B cell (primary cell): ENCODE measurements at regions not wholly inside any gene's neighbourhood (a gene's known extent, or its start where the extent isn't known, plus 50 kb on each side); places are given as distances from the start of the nearest gene placed in this dataset.

ENCODE experiments used
- ATAC-seq: fragments of 200-7000 bp; cut with Tn5 transposase; one replicate; pipeline ENCODE4 v1.10.0; 2021; ENCODE audit warnings: low read depth, mild to moderate bottlenecking, moderate number of reproducible peaks, moderate library complexity
- CTCF ChIA-PET: fragments of 350-600 bp; sonication (Branson Sonifier 250); formaldehyde crosslinking; loops from one replicate; lab custom pipeline; 2021; ENCODE audit warnings: antibody characterized with exemption, inconsistent platforms; lab: Charles Lee
- POLR2A ChIA-PET: fragments of 350-600 bp; sonication (Branson Sonifier 250); formaldehyde crosslinking; loops from one replicate; lab custom pipeline; 2021; ENCODE audit warnings: antibody characterized with exemption; lab: Charles Lee
- DNase-seq: peaks from one replicate; pipeline ENCODE4 v3.0.0; 2013
- H2AFZ ChIP-seq: 2 replicates; pipeline ENCODE4 v1.6.1; 2012; ENCODE audit warnings: mild to moderate bottlenecking, low read depth, low read length; ENCODE audit not compliant: insufficient read depth, poor library complexity, severe bottlenecking
- H3K27ac ChIP-seq, 2 donors: 1 replicate in 1 of 2; 2 replicates in 1 of 2; pipeline ENCODE4 v1.5.1; 2012 to 2013; ENCODE audit warnings: low read length in 2 of 2, mild to moderate bottlenecking in 2 of 2, moderate library complexity in 1 of 2
- H3K27me3 ChIP-seq, 4 experiments: fragments of 200-600 bp in 1 of 4; sonication (generic) in 1 of 4; replicated peaks in 1 of 4; 1 replicate in 2 of 4; 2 replicates in 2 of 4; pipeline versions ENCODE4 v1.6.1 to v1.7.0; 2013 to 2016; ENCODE audit warnings: low read length in 3 of 4, mild to moderate bottlenecking in 2 of 4, mixed read lengths in 1 of 4, moderate library complexity in 1 of 4; ENCODE audit not compliant: insufficient read depth in 4 of 4, control insufficient read depth in 3 of 4; ENCODE audit errors: control extremely low read depth in 1 of 4
- H3K36me3 ChIP-seq, 2 experiments: replicated peaks in 1 of 2; 1 replicate in 1 of 2; 2 replicates in 1 of 2; pipeline versions ENCODE4 v1.6.1 to v1.7.1; 2013; ENCODE audit warnings: low read length in 1 of 2; ENCODE audit not compliant: insufficient read depth in 2 of 2, control insufficient read depth in 1 of 2; ENCODE audit errors: control extremely low read depth in 1 of 2, extremely low read depth in 1 of 2
- H3K4me1 ChIP-seq, 2 donors: fragments of 200-600 bp in 1 of 2; sonication (generic) in 1 of 2; 1 replicate in 1 of 2; 2 replicates in 1 of 2; pipeline versions ENCODE4 v1.5.1 to v1.6.1; 2013 to 2017; ENCODE audit warnings: low read length in 2 of 2; ENCODE audit not compliant: control insufficient read depth in 2 of 2, insufficient read depth in 2 of 2
- H3K4me2 ChIP-seq: replicated peaks from 2 replicates; pipeline ENCODE3; 2012; ENCODE audit warnings: mild to moderate bottlenecking, low read depth, low read length; ENCODE audit not compliant: poor library complexity, severe bottlenecking
- H3K4me3 ChIP-seq, 5 experiments: fragments of 200-600 bp in 1 of 5; sonication (generic) in 1 of 5; 1 replicate in 3 of 5; 2 replicates in 2 of 5; pipeline versions ENCODE4 v1.5.1 to v1.7.0; 2011 to 2016; ENCODE audit warnings: low read length in 4 of 5, mild to moderate bottlenecking in 4 of 5, low read depth in 2 of 5, control low read depth in 1 of 5, moderate library complexity in 1 of 5; ENCODE audit not compliant: insufficient read depth in 1 of 5; ENCODE audit errors: control extremely low read depth in 1 of 5, extremely low read depth in 1 of 5
- H3K79me2 ChIP-seq: fragments of 200-600 bp; sonication (generic); one replicate; pipeline ENCODE4 v1.6.0; 2016; ENCODE audit warnings: low read length; ENCODE audit not compliant: control insufficient read depth, insufficient read depth
- H3K9ac ChIP-seq: fragments of 200-600 bp; sonication (generic); 2 replicates; pipeline ENCODE4 v1.6.1; 2017; ENCODE audit warnings: mild to moderate bottlenecking, low read length, moderate library complexity
- H3K9me3 ChIP-seq, 3 donors: one replicate each; pipeline versions ENCODE4 v1.6.1 to v1.7.1; 2013; ENCODE audit warnings: low read length in 2 of 3; ENCODE audit not compliant: control insufficient read depth in 2 of 3, insufficient read depth in 1 of 3; ENCODE audit errors: control extremely low read depth in 1 of 3
- H4K20me1 ChIP-seq: 2 replicates; pipeline ENCODE4 v1.6.0; 2012; ENCODE audit warnings: mild to moderate bottlenecking, low read length; ENCODE audit not compliant: insufficient read depth, control insufficient read depth, poor library complexity, severe bottlenecking
- H3K27ac Mint-ChIP-seq: one replicate; pipeline ENCODE4 v1.8.0; 2021; ENCODE audit warnings: mixed read lengths
- H3K27me3 Mint-ChIP-seq: one replicate; pipeline ENCODE4 v1.8.0; 2021; ENCODE audit warnings: mixed read lengths
- H3K4me1 Mint-ChIP-seq: one replicate; pipeline ENCODE4 v1.8.0; 2021; ENCODE audit warnings: mixed read lengths
- H3K4me3 Mint-ChIP-seq: one replicate; pipeline ENCODE4 v1.8.0; 2021; ENCODE audit warnings: mixed read lengths
- H3K9me3 Mint-ChIP-seq: one replicate; pipeline ENCODE4 v1.8.0; 2022; ENCODE audit warnings: mixed read lengths; ENCODE audit not compliant: insufficient read depth
- EZH2 ChIP-seq: IDR thresholded peaks from 2 replicates; pipeline ENCODE4 v1.6.1; 2012; ENCODE audit warnings: borderline replicate concordance, low read depth, mild to moderate bottlenecking, moderate library complexity, low read length; ENCODE audit not compliant: insufficient read depth, poor library complexity, severe bottlenecking
- WGBS: methylation state at CpG from one replicate; pipeline ENCODE4 v1.1.5; 2013; ENCODE audit warnings: missing lambda C conversion rate; ENCODE audit not compliant: insufficient coverage; 5-methylcytosine and 5-hydroxymethylcytosine counted together
- intact Hi-C: fragments of 100-400 bp; cut with micrococcal nuclease; formaldehyde crosslinking; loops from one replicate; pipeline ENCODE4 v1.10.0; 2022
- TF ChIP-seq, protein P1 (sequence below): fragments of 200-600 bp; IDR thresholded peaks from one replicate; pipeline ENCODE4 v1.8.0; 2022; ENCODE audit warnings: antibody characterized with exemption, mild to moderate bottlenecking

DNA sequence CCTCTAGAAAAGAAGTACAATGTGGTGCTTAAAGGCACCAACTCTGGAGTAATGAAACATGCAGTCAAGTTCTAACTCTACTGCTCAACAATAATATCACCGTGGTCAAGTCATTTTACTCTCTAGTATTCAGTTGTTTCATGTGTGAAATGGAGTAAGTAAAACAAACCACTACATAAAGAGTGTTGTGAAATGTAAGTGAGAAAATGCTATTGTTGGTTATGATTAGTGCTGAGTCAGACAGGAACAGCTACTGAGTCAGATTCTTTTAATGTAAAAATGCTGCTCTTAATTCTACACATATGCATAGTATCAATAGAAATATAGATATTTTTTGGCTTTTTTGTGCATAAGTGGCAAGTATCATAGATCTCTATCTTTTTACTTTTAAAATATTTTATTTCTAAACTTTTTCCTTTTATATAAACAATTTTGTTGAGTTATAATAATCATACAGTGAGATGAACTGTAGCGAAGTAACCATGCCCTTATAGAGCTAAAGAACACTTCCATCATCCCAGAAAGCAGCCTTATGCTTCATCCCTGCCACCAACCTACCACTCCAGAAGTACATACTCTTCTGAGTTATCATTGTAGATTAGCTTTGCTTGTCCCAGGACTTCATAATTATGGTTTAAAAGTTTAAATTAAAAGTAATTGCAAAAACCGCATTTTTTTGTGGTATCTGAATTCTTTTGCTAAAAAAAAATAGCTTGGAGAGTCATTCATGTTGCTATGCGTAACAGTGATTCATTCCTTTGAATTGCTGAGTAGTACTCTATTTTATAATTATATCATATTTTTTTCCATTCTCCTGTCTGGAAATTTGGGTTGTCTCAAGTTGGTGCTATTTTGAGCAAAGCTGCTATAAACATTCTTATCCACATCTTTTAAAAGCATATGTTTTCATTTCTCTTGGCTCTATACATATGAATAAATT, 548.2 kb upstream of the CLINT1 start:
- Histone ChIP-seq H3K27me3 (no peaks in the 10 kb centered on the region), H3K79me2 (no peaks in the 10 kb centered on the region), H3K27ac (no peak overlapping the region), H4K20me1 (no peaks in the 10 kb centered on the region), H3K9me3 (peaks cover 0 to 18% (median 11%) of the 10 kb centered on the region in 3 donors), H3K4me2 (no peak overlapping the region), H2AFZ (no peak overlapping the region), H3K4me1 (peaks cover 18 to 19% of the 10 kb centered on the region in 2 donors), H3K4me3 (no peak overlapping the region), H3K9ac (no peak overlapping the region), H3K36me3 (no peaks in the 10 kb centered on the region)
- DNase-seq (no peak), ATAC-seq (no peak)
- ChIA-PET POLR2A (interaction anchor here (0.6 kb wide), 1 partner anchor 12 kb away, joined by 4 read pairs; no protein-coding TSS in a partner anchor), CTCF (interaction anchor here (0.6 to 1.3 kb wide), 2 partner anchors 289 to 779 kb away, joined by 3 to 5 read pairs; no protein-coding TSS in a partner anchor)
- no peak overlapping the region for H3K27ac Mint-ChIP-seq
- peaks cover 16% of the 10 kb centered on the region for H3K4me1 Mint-ChIP-seq
- H3K4me3 Mint-ChIP-seq, result no peak overlapping the region
- peaks cover 8% of the 10 kb centered on the region for H3K9me3 Mint-ChIP-seq
- WGBS, result no CpG with 5 or more reads among the region's 4 CpGs
- intact Hi-C loops, result no loop called here
- no peak for TF ChIP-seq EZH2
- TF ChIP-seq, protein P1, sequence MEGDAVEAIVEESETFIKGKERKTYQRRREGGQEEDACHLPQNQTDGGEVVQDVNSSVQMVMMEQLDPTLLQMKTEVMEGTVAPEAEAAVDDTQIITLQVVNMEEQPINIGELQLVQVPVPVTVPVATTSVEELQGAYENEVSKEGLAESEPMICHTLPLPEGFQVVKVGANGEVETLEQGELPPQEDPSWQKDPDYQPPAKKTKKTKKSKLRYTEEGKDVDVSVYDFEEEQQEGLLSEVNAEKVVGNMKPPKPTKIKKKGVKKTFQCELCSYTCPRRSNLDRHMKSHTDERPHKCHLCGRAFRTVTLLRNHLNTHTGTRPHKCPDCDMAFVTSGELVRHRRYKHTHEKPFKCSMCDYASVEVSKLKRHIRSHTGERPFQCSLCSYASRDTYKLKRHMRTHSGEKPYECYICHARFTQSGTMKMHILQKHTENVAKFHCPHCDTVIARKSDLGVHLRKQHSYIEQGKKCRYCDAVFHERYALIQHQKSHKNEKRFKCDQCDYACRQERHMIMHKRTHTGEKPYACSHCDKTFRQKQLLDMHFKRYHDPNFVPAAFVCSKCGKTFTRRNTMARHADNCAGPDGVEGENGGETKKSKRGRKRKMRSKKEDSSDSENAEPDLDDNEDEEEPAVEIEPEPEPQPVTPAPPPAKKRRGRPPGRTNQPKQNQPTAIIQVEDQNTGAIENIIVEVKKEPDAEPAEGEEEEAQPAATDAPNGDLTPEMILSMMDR, result no peak
- H3K27me3 Mint-ChIP-seq, result no peaks in the 10 kb centered on the region
